EH (cell line): ENCODE measurements at regions not wholly inside any gene's neighbourhood (a gene's known extent, or its start where the extent isn't known, plus 50 kb on each side); places are given as distances from the start of the nearest gene placed in this dataset.
A peak's percentile ranks its signal among the peaks of the same experiment; 100 is the strongest.
"Not testable (repeated sequence)": the region's sequence is repeated elsewhere in the genome, so short reads cannot be mapped to it uniquely, and the experiment has no call there.

ENCODE experiments used
- DNase-seq: peaks from one replicate; pipeline ENCODE4 v3.0.0-alpha.2; 2015; ENCODE audit warnings: low read depth

- DNase-seq = no peak
Observed at GRCh38 chr1:181259026-181259745, 170.7 kb downstream of the IER5 start.

GRCh38 chr1:181260271-181260670 is 171.8 kb downstream of the IER5 start:
- DNase-seq = no peak

GRCh38 chr1:181260994-181261393 is 172.5 kb downstream of the IER5 start:
- no peak for DNase-seq

- DNase-seq = no peak
Observed at GRCh38 chr1:181262069-181262468, 173.6 kb downstream of the IER5 start.

GRCh38 chr1:181263444-181263843 is 174.9 kb downstream of the IER5 start:
- no peak for DNase-seq

- no peak for DNase-seq
Observed at GRCh38 chr1:181264821-181265220, 176.3 kb downstream of the IER5 start.

GRCh38 chr1:181284978-181285377 is 196.5 kb downstream of the IER5 start:
- no peak for DNase-seq

GRCh38 chr1:181295217-181295616 is 188.1 kb upstream of the CACNA1E start:
- DNase-seq = no peak

- DNase-seq = no peak
Observed at GRCh38 chr1:181296180-181296579, 187.1 kb upstream of the CACNA1E start.

GRCh38 chr1:181308098-181308497 is 175.2 kb upstream of the CACNA1E start:
- DNase-seq = no peak

GRCh38 chr1:181310560-181310959 is 172.8 kb upstream of the CACNA1E start:
- DNase-seq = no peak

GRCh38 chr1:181312946-181313345 is 170.4 kb upstream of the CACNA1E start:
- DNase-seq = no peak

GRCh38 chr1:181313466-181313865 is 169.9 kb upstream of the CACNA1E start:
- no peak for DNase-seq

- no peak for DNase-seq
Observed at GRCh38 chr1:181314010-181314409, 169.3 kb upstream of the CACNA1E start.

- DNase-seq = no peak
Observed at GRCh38 chr1:181314959-181315358, 168.4 kb upstream of the CACNA1E start.

GRCh38 chr1:181317261-181317930 is 165.9 kb upstream of the CACNA1E start:
- no peak for DNase-seq

GRCh38 chr1:181318022-181318857 is 165.1 kb upstream of the CACNA1E start:
- DNase-seq = no peak

GRCh38 chr1:181318858-181319235 is 164.5 kb upstream of the CACNA1E start:
- DNase-seq = peak; percentile 6

- DNase-seq = no peak
Observed at GRCh38 chr1:181319907-181320306, 163.4 kb upstream of the CACNA1E start.

GRCh38 chr1:181324797-181325616 is 158.3 kb upstream of the CACNA1E start:
- no peak for DNase-seq

- not testable (repeated sequence) for DNase-seq
Observed at GRCh38 chr1:181325765-181326164, 157.6 kb upstream of the CACNA1E start.

- DNase-seq = no peak
Observed at GRCh38 chr1:181326348-181326747, 157.0 kb upstream of the CACNA1E start.
